ENCODE measurements at regions not wholly inside any gene's neighbourhood (a gene's known extent, or its start where the extent isn't known, plus 50 kb on each side); places are given as distances from the start of the nearest gene placed in this dataset.
A peak's percentile ranks its signal among the peaks of the same experiment; 100 is the strongest.

DNA sequence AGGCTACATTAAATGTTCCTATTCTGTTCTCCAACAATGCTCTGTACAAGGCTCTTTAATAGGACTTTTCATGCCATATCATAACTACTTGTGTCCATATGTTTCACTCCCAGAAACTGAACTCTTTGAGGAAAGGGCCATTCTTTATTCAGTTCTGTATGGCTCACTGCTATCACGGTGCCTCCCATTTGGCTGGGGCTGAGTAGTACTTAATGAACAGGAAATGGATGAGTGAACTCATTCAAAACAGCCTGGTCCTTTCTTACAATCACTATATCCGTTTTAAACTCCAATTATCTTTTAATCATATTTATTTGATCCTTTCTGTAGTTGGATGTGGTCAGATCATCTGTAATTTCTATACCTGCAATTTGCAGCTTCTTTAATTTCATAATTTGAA lies 410.6 kb downstream of the TBC1D4 start:
- TF ChIP-seq, protein P1, sequence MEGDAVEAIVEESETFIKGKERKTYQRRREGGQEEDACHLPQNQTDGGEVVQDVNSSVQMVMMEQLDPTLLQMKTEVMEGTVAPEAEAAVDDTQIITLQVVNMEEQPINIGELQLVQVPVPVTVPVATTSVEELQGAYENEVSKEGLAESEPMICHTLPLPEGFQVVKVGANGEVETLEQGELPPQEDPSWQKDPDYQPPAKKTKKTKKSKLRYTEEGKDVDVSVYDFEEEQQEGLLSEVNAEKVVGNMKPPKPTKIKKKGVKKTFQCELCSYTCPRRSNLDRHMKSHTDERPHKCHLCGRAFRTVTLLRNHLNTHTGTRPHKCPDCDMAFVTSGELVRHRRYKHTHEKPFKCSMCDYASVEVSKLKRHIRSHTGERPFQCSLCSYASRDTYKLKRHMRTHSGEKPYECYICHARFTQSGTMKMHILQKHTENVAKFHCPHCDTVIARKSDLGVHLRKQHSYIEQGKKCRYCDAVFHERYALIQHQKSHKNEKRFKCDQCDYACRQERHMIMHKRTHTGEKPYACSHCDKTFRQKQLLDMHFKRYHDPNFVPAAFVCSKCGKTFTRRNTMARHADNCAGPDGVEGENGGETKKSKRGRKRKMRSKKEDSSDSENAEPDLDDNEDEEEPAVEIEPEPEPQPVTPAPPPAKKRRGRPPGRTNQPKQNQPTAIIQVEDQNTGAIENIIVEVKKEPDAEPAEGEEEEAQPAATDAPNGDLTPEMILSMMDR (IDR thresholded peaks at IDR 0.05; ENCODE audit: borderline replicate concordance, extremely low read depth, insufficient read depth), result no peak
- no peaks in the 10 kb centered on the region for H3K36me3 ChIP-seq (ENCODE audit: control insufficient read depth in 2 of 3, insufficient read depth in 3 of 3, low read length in 3 of 3)
- intact Hi-C loops (cut with DNase I), result no loop called here
- no peak overlapping the region for H3K9ac ChIP-seq (ENCODE audit: low read length in 3 of 3)
- H3K27me3 ChIP-seq (ENCODE audit: control insufficient read depth, insufficient read depth, low read length), result no peaks in the 10 kb centered on the region
- H3K27ac ChIP-seq (ENCODE audit: low read depth in 2 of 2, low read length in 2 of 2), result no peak overlapping the region
- peaks cover 0 to 5% (median 0%) of the 10 kb centered on the region in 3 donors for H3K4me1 ChIP-seq (ENCODE audit: control insufficient read depth in 2 of 3, insufficient read depth in 2 of 3, low read depth in 1 of 3, low read length in 3 of 3)
- H3K4me3 ChIP-seq (ENCODE audit: low read length in 3 of 3), result no peak overlapping the region
- peak in 2 of 5 donors; percentile 43 to 45 for DNase-seq
- FAIRE-seq, result no peak
- H3K9me3 ChIP-seq (ENCODE audit: control insufficient read depth in 2 of 3, insufficient read depth in 1 of 3, low read length in 3 of 3), result no peaks in the 10 kb centered on the region

DNA sequence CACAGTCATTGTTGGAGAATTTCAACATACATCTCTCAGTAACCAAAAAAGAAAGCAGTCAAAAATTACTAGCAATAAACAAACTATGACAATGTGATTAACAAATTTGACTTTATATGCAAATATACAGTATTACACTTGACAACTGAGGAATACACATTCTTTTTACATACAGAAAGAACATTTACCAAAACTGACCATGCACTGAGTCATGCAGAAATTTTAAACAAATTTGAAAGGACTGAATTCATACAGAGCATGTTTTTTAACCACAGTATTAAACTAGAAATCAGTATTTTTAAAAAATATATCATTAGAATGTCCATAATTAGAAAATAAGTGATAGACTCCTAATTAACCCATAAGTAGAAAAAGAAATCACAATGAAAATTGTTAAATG lies 420.1 kb downstream of the TBC1D4 start:
- TF ChIP-seq, protein P1 (IDR thresholded peaks at IDR 0.05; ENCODE audit: borderline replicate concordance, extremely low read depth, insufficient read depth), result no peak
- no peak overlapping the region for H3K4me3 ChIP-seq (ENCODE audit: low read length in 3 of 3)
- H3K9ac ChIP-seq (ENCODE audit: low read length in 3 of 3), result no peak overlapping the region
- FAIRE-seq, result no peak
- no peaks in the 10 kb centered on the region for H3K4me1 ChIP-seq (ENCODE audit: control insufficient read depth in 2 of 3, insufficient read depth in 2 of 3, low read depth in 1 of 3, low read length in 3 of 3)
- no peak overlapping the region for H3K27ac ChIP-seq (ENCODE audit: low read depth in 2 of 2, low read length in 2 of 2)
- H3K27me3 ChIP-seq (ENCODE audit: control insufficient read depth, insufficient read depth, low read length), result no peaks in the 10 kb centered on the region
- no peak for DNase-seq
- intact Hi-C loops (cut with DNase I), result no loop called here
- no peaks in the 10 kb centered on the region for H3K9me3 ChIP-seq (ENCODE audit: control insufficient read depth in 2 of 3, insufficient read depth in 1 of 3, low read length in 3 of 3)
- H3K36me3 ChIP-seq (ENCODE audit: control insufficient read depth in 2 of 3, insufficient read depth in 3 of 3, low read length in 3 of 3), result no peaks in the 10 kb centered on the region

DNA sequence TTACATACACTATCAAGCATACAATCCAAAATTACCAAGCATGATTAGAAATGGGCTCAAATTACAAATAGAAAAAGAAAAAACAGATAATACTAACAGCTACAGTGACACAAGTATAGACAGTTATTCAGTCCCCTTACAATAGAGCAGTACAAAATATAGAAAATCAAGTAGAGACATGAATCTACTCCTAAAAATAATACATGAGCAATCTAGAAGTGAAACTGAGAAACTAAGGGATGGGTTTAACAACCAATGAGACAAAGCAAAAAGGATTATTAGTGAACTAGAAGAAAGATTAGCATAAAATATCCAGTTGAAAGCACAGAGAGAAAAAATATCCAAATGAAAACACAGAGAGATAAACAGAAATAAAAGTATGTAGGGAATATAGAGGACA lies 426.7 kb downstream of the TBC1D4 start:
- no peak for FAIRE-seq
- no peak overlapping the region for H3K4me3 ChIP-seq (ENCODE audit: low read length in 3 of 3)

More for the DNA sequence above, 426.7 kb downstream of the TBC1D4 start:
- no peaks in the 10 kb centered on the region for H3K27me3 ChIP-seq (ENCODE audit: control insufficient read depth, insufficient read depth, low read length)
- H3K9ac ChIP-seq (ENCODE audit: low read length in 3 of 3), result no peak overlapping the region
- no peak for DNase-seq
- no peak overlapping the region for H3K27ac ChIP-seq (ENCODE audit: low read depth in 2 of 2, low read length in 2 of 2)
- no peaks in the 10 kb centered on the region for H3K36me3 ChIP-seq (ENCODE audit: control insufficient read depth in 2 of 3, insufficient read depth in 3 of 3, low read length in 3 of 3)
- no peaks in the 10 kb centered on the region for H3K9me3 ChIP-seq (ENCODE audit: control insufficient read depth in 2 of 3, insufficient read depth in 1 of 3, low read length in 3 of 3)
- H3K4me1 ChIP-seq (ENCODE audit: control insufficient read depth in 2 of 3, insufficient read depth in 2 of 3, low read depth in 1 of 3, low read length in 3 of 3), result peaks cover 2 to 25% (median 4%) of the 10 kb centered on the region in 3 donors
- TF ChIP-seq, protein P1 (IDR thresholded peaks at IDR 0.05; ENCODE audit: borderline replicate concordance, extremely low read depth, insufficient read depth), result no peak
- intact Hi-C loops (cut with DNase I), result no loop called here
